NCI-H526 treated with DMSO at 0.1 percent for 48 hours (cell line): ENCODE measurements at regions not wholly inside any gene's neighbourhood (a gene's known extent, or its start where the extent isn't known, plus 50 kb on each side); places are given as distances from the start of the nearest gene placed in this dataset.
A peak's percentile ranks its signal among the peaks of the same experiment; 100 is the strongest.

Source experiments
- DNase-seq: peaks from one replicate; lab custom pipeline; 2025; lab: John Stamatoyannopoulos, UW

DNA sequence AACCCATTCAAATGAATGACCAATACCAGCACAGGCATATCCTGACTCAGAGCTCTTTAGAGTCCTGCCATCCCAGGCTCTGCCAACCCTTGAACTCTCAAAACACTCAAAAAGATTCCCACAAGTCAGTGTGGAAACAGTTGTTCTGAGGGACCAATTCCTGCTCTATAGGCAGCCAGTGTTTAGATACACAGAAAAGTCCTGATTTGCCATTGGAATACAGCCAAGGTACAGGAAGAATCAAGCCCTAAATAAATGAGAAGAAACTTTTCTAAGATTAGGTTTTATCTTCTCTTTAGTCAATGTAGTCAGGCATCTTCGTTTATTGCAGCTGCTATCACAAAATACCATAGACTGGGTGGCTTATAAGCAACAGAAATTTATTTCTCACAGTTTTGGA, 626.8 kb upstream of the ARID1B start:
- DNase-seq = no peak

DNA sequence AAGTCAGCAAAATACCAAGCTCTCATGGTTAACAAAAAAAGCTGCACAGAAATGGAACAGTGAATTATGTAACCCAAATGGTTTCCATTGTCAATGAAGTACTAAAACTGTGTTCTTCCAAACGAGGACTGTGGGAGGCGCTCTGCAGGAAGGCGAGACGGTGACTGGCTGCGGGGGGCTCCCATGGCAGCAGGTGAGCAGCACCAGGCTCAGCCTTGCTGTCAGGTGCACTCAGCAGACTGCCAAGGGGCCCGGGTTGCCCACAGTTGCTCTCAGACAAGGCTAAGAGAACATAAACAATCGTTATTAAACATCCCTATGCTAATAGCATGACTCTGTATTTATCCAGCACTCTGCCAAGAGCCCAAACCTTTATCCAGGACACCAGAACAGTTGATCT, 630.3 kb upstream of the ARID1B start:
- DNase-seq = no peak

DNA sequence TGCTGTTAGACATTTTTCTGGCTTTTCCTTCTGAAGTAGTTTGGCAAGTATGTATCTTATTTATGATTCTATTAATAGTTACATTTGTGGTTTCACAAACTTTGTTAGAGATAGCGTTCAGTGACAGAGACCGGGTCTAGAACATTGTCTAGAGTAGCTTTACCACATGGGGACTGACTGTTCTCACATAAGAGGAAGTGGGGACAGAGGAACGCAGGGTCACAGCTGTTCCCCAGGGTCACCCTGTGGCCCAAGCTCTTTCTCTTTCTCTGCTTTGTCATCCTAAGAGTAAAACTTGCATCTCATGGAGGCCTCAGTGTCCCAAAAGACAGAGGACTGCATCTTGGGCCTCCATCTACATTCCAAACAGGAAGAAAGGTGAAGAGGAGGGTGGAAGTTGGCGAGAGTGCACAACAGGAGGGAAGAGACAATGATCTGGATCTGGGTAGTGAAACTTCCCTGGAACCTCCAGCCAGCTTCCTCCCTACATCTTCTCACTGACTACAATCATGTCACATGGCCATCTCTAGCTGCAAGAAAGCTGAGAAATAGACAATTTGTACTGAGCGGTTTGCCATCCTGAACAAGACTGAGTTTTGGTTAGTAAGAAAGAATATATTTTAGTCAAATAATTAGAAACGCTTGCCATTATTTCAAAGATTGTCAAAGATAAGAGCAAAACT, 645.8 kb upstream of the ARID1B start:
- DNase-seq = no peak

DNA sequence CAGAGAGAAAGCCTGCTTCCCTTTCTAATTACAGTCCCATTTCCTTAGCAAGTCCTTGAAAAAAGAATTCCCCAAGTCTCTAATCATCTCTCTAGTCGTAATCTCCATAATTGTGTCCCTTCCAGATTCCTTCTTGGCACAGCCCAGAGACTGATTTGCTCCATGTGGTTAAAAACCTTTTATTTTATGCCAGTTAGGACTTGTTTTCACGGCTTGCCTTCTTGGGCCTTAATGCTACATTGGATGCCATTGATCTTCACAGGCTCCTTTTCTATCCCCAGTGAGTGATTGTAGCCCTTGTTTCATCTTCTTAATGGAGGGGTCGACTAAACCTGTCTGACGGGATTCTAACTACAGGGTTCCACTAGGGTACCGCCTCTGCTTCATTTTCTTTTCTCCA, 650.6 kb upstream of the ARID1B start:
- DNase-seq = no peak

DNA sequence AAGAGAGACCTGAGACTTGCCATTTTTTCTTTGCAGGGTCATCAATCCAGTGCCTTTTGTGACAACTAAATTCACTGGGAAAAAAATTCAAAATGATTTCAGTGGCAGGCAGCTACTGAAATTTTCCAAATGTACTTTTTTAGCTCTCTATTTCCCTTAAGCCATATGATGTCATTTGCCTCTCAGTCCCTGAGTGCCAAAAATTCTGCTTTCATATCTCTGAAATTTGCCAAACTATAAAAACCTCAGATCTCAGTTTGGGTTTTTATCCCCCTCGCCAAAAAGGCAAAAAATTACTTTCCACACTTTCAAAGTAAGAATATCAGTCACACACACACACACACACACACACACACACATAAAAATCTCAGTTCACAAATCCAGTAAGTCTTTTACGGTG, 651.3 kb upstream of the ARID1B start:
- no peak for DNase-seq

DNA sequence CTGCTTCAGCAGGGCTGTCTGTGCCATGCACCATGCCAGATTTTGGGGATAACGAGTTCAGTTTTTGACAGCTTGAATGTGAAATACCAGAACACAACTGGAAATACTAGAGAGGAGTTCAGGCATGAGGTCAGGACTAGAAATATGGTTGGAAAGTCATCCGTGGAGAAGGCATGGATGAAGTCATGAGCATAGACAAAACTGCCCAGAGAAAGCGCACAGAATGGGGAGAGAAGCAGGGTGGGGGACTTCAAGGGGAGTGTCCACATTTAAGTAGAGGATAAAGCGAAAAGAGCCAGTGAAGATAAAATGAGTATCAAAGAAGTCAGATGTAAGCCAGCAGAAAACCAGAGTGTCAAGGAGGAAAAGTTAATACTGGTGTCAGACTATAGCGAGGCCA, 653.4 kb upstream of the ARID1B start:
- DNase-seq = no peak

DNA sequence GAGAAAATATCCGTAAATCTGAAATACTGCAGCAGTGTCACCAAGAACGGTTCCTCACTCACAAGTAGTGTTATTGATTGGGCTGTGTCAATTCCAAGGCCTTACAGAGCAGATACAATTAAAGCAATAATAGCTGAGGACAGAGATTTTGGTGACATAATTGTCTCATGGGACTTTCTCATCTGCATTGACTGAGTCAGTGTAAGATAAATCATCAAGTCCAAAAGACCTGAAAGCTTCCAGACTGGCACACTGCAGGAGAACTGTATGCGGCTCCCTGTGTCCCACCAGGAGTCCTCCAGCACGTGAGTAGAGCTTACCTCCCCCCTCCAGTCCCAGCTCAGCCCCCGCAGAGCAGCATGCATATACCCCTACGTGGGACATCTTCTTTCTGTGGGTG, 655.2 kb upstream of the ARID1B start:
- no peak for DNase-seq

DNA sequence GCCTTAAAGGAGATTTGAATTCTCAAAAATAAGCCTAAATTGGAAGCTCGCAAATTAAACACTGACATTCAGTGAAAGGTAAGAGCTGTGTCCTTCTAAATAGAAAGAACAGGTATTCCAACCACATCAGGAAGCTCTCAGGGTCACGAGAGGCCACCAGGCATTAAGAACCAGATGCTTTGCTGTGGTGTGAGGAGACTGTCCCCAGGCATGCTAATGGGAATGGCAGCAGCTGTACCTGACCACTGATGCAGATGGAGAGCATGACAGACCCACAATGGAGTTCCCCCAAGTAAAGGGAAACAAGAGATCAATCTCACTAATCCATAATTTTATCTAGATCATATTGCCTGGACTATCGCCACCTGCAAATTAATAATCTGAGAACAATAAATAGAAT, 658.9 kb upstream of the NOX3 start:
- DNase-seq = no peak

DNA sequence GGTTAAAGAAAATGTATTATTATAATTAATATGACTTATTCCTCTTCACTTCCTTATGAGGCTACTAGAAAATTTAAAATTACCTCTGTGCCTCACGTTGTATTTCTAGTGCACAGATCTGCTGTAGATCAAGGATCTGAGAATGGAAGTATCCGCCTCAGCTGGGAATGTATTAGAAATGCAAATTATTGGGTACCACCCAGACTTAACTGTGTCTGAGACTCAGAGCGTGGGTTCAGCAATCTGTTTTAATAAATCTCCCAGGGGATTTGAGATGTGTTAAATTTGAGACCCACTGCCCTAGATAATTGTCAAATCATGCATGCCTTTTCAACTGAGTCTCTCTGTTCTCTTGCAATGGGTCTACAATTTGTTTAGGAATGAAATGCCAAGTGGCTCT, 658.0 kb upstream of the NOX3 start:
- DNase-seq = peak; percentile 12

DNA sequence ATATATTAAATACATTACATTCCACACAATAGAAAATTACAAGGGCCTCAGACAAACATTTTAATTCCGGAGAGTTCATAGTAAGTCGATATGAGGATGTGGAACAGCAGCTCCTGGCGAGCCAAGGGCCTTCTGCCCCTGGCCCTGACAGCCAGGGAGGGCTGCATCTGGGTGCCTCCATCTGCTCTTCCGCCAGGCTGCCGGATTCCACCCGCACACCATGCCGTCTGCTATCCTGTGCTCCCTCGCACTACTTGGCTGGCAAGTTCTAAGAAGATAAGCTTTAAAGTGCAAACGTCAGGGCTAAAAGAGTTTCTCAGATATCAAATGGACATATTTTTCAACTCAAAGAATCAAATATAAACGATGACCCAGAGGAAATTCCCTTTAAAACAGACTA, 656.3 kb upstream of the NOX3 start:
- DNase-seq = no peak

DNA sequence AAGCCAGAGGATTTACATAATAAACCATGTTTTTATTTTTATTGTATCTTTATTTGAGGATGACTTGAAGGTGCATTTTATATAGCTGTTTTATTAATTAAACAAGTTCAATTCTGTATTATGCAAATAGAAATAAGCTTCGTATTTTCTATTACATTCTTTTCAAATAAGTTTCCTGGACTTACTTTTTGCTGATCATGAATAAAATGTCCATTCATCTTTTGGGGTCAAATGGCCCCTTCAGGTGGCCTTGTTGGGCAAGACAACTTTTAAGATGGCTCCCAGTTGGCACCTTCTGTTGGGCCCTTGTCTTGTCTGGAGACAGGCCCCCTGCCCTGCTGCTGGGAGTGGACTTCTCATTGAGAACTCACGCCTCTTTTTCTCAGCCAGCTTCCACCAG, 654.6 kb upstream of the NOX3 start:
- no peak for DNase-seq

DNA sequence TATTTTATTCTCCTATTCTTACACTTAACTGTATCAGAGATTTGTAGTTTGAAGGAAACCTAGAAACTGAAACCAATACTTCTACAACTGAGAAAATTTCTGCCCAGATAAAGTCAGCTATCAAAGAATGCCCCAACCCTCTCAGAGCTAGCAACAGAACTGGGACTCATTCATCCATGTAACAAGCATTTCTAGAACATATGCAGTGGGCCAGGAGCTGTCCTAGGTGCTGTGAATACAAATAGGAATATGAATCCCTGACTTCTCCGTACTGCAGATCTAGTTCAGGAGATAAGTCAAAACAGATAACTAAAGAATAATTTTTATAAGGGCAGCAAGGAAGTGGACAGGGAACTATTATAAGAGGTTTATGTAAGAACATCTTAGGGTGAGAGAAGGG, 654.1 kb upstream of the NOX3 start:
- DNase-seq = no peak

DNA sequence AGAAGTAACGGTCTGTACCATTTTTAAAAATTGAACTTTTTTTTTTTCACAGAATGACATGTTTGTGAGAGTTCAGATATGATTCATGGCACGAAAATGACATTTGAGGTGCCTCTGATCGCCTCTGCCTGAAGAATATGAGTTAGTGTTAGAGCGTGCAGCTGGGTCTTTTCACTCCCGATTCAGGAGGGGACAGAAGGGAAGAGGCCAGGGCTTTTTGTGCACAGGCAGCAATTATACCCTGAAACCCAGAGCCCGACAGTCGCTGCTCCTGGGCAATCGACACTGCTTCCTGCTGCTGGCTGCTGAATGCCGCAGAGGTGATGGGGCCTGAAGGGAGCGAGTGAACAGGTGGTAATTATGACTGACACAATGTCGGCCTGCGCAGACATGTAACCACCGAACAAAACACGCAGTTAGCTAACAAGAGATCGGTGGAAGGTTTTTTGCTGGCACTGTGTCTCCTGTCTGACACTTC, 652.0 kb upstream of the NOX3 start:
- peak; percentile 66 for DNase-seq

DNA sequence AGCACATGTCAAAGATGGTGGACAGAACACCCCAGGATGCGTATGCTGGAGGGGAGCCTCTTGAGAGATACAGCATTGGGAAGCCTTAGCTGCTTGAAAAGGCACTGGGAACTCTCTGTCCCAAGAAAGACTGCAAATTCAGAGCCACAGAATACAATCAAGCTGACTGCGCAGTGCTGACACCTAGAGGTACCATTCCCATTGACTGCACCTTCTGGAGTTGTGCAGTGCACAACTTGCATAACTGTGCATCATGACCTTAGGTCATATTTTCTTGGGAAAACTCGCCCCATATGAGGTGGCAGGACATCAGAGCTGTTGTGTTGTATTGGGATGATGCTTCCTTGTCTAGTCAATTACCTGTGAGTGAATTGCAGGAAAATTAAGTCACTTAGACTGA, 646.5 kb upstream of the NOX3 start:
- DNase-seq = no peak

DNA sequence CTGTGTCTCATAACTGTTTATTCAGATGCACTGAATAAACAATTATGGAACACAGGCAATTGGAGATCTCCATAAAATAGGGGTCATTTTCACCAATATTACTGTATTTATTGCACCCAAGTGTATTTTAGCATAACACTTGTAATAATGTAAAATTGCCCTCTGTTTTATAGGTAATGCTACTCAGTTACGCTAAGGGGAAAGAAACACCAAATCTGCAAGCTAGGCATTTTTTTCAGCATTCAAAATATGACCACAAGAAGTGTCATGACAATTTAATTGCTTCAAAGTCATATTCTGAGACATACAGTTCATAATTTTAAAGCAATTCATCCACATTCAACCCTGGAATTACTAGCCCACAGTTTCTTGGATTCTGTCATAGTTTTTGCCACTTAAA, 643.2 kb upstream of the NOX3 start:
- no peak for DNase-seq

DNA sequence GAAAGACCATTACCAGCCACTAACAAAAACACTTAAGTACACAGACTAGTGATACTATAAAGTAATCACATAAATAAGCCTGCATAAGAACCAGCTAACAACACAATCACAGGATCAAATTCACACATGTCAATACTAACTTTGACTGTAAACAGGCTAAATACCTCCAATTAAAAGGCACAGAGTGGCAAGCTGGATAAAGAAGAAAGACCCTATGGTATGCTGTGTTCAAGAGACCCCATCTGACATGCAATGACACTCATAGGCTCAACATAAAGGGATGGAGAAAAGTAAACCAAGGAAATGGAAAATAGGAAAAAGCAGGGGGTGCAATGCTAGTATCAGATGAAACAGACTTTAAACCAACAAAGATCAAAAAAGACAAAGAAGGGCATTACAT, 631.8 kb upstream of the NOX3 start:
- no peak for DNase-seq

DNA sequence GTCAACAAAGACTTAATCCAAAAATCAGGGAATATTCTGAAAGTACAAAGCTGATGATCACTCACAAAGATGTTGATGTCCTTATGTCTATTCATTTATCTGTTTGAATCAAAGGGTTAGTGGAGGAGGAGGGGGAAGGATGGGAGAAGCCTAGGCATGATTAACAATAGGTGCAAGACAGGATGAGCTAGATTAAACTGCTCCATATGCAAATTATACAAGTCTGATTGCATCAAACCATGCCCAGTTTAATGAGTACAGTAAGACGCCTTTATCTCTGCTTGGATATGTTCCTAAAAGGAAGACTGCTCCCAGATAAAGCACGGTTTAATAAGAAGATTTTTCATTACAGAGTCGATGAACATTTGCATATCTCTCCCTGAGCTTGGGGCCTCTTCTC, 626.4 kb upstream of the NOX3 start:
- peak; percentile 90 for DNase-seq

DNA sequence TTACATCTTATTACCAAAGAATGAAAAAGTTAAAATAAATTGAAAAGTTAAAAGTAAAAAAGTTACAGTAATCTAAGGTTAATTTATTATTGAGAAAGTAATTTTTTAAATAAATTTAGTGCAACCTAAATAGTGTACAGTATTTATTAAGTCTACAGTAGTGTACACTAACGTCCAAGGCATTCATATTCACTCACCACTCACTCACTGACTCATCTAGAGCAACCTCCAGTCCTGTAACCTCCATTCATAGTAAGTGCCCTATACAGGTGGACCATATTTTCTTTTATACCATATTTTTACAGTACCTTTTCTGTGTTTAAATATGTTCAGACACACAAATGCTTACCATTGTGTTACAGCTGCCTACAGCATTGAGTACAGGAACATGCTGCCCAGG, 624.7 kb upstream of the NOX3 start:
- no peak for DNase-seq

DNA sequence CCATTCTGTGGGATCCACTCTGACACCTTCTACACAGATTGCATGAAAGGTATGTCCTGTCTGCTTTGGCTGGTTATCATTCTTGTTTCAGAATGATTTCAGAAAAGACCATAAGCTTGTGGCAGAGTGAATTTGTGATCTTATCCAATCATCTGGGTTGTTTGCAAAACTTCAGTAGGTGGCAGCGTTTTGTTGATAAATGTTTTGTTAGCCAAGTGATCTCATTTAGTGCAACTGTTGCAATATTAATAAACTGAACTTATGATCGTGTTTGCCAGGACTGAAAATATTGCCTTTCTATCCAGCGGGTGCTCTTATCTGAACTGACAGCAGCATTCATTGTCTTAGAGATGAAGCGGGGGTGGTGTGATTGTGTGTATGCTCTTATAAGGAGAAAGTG, 613.2 kb upstream of the NOX3 start:
- no peak for DNase-seq

DNA sequence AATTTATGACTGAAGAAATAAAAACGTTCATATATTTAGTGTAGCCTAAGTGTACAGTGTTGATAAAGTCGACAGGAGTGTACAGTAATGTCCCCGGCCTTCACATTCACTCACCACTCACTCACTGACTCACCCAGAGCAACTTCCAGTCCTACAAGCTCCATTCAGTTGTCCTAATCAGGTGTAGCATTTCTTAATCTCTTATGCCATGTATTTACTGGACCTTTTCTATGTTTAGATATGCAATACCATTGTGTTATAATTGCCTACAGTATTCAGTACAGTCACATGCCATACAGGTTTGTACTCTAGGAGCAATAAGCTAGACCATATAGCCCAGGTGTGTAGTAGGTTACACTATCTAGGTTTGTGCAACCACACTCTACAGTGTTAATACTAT, 610.2 kb upstream of the NOX3 start:
- no peak for DNase-seq

DNA sequence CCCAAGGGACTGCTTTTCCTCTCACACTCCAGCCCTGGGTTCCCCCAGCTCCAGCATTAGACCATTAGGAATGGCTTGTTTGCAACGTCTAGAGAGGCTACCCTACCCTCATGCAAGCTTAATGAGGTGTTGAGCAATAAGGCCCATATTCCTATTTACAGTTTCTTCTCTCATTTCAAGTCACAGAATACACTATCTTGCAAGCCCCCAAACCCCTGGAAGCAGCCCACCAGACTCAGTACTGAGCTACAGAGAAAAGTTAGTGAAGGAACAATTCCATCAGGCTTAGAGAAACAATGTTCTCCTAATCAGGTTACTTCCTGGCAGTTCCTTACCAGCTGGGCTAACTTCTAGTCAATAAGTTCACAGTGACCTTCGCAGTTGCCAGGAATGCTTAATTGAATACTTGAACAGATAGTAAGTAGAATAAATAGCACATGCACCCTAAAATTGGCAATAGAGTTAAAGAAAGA, 606.5 kb upstream of the NOX3 start:
- DNase-seq = no peak

DNA sequence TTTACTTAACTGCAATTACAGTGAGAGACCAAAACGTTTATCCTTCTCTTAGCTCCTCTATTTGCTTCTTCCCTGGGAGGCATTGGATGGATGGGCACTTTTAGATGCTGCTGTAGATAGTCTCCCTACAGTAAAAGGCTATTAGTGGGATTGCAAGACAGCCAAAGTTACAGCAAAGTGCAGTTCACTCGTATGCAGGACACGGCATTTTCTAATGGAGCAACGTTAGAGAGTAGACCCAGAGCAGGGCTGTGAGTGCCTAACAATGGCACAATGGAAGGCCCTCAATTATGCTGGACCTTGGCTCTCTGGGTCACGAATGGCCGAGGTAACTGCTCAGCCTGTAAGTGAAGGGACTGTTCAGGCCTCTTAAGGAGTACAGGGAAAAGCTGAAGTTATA, 605.8 kb upstream of the NOX3 start:
- DNase-seq = no peak

DNA sequence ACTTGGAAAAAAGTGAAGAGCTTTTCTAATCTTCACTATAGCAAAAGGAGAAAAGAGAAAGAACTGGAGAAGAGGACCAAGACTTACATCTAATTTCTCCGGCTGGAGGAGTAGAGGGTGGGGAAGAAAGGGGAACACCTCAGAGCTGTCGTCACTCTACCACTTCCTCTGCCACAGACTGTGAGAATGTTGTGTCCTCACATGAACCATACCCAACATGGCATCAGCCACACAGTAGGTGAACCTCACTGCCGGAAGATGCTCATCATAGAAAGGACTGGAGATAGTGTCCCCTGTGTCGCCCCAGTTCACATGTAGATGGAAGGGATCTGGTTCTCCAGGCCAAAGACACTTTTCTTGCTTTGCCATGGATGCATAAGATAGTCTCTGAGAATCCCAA, 604.4 kb upstream of the NOX3 start:
- no peak for DNase-seq

DNA sequence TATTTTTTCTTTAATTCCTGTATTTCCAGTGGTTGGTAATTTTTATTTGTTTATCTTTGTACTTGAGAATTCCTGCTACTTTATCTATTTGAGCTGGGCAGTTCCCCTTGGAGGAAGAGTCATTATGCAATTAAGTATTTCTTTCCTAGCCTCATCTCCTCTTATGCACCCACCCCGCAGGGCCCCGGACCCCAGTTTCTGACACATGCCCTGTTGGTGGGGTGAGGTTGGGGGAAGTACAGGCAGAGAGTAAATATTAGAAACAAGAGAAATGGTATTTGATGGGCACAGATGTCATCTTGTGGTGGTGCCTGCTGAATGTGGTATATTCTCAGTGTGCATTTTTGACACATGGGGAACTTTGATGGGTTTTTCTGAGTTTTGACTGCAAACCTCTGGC, 602.7 kb upstream of the NOX3 start:
- DNase-seq = no peak

DNA sequence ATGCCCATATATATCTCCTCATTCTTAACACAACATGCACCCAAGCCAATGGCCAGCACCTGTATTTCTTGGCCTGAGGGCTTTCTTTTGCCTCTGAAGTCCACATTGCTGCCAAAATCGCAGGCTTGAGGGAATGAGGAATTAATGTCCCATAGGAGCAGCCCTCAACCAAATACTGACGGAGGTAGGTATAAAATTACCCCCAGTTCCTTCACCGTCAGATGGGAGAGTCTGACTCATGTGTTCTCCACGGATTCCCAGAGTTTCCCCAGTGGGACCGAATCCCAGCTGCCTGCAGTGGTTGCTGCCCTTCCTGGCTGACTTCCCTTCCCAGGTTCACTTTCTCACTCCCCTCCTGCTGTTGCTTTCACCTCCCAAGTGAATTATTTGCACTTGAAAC, 602.2 kb upstream of the NOX3 start:
- DNase-seq = no peak
